Mesendoderm (in vitro differentiated cells): ENCODE measurements at regions not wholly inside any gene's neighbourhood (a gene's known extent, or its start where the extent isn't known, plus 50 kb on each side); places are given as distances from the start of the nearest gene placed in this dataset.

Source experiments
- DNase-seq: peaks from one replicate; pipeline ENCODE4 v3.0.0; 2013
- H2AK5ac ChIP-seq: 2 replicates; pipeline ENCODE4 v1.6.1; 2013; ENCODE audit warnings: low read length, inconsistent platforms
- H2BK120ac ChIP-seq: 2 replicates; pipeline ENCODE4 v1.6.1; 2013; ENCODE audit warnings: low read depth, mild to moderate bottlenecking, low read length, moderate library complexity, mixed read lengths
- H2BK15ac ChIP-seq: replicated peaks from 2 replicates; pipeline ENCODE4 v1.6.1; 2013; ENCODE audit warnings: low read depth, mild to moderate bottlenecking, moderate library complexity
- H2BK5ac ChIP-seq: 2 replicates; pipeline ENCODE4 v1.6.1; 2013; ENCODE audit warnings: low read length, inconsistent platforms
- H3K18ac ChIP-seq: 2 replicates; pipeline ENCODE4 v1.6.1; 2013; ENCODE audit warnings: mild to moderate bottlenecking, low read length, mixed read lengths
- H3K23ac ChIP-seq: one replicate; pipeline ENCODE4 v1.6.1; 2013; ENCODE audit warnings: low read length
- H3K27ac ChIP-seq: 2 replicates; pipeline ENCODE4 v1.5.1; 2013; ENCODE audit warnings: low read depth, mild to moderate bottlenecking, inconsistent platforms, low read length, moderate library complexity
- H3K27me3 ChIP-seq: 2 replicates; pipeline ENCODE4 v1.6.1; 2013; ENCODE audit warnings: low read length, control low read depth, mild to moderate bottlenecking, inconsistent platforms; ENCODE audit not compliant: insufficient read depth, poor library complexity
- H3K36me3 ChIP-seq: 2 replicates; pipeline ENCODE4 v1.6.1; 2013; ENCODE audit warnings: low read length, inconsistent platforms; ENCODE audit not compliant: control insufficient read depth, insufficient read depth
- H3K4ac ChIP-seq: one replicate; pipeline ENCODE4 v1.6.1; 2013; ENCODE audit warnings: low read depth, mild to moderate bottlenecking, low read length, moderate library complexity
- H3K4me1 ChIP-seq: 2 replicates; pipeline ENCODE4 v1.6.1; 2013; ENCODE audit warnings: low read depth, low read length, inconsistent platforms; ENCODE audit not compliant: control insufficient read depth
- H3K4me2 ChIP-seq: 2 replicates; pipeline ENCODE4 v1.6.1; 2013; ENCODE audit warnings: low read length
- H3K4me3 ChIP-seq: 2 replicates; pipeline ENCODE4 v1.5.1; 2013; ENCODE audit warnings: mild to moderate bottlenecking, low read length
- H3K56ac ChIP-seq: one replicate; pipeline ENCODE4 v1.6.1; 2013; ENCODE audit warnings: low read length
- H3K79me1 ChIP-seq: 2 replicates; pipeline ENCODE4 v1.6.1; 2013; ENCODE audit warnings: low read length, inconsistent platforms
- H3K79me2 ChIP-seq: 2 replicates; pipeline ENCODE4 v1.6.1; 2013; ENCODE audit warnings: mild to moderate bottlenecking, low read length; ENCODE audit not compliant: control insufficient read depth, insufficient read depth
- H3K9ac ChIP-seq: 2 replicates; pipeline ENCODE4 v1.6.1; 2013; ENCODE audit warnings: low read length, inconsistent platforms
- H4K5ac ChIP-seq: one replicate; pipeline ENCODE4 v1.6.1; 2013; ENCODE audit warnings: low read length
- H4K8ac ChIP-seq: one replicate; pipeline ENCODE4 v1.6.1; 2013; ENCODE audit warnings: low read depth, mild to moderate bottlenecking, control low read depth, low read length, moderate library complexity
- WGBS: extraction: QIAGEN DNeasy Blood & Tissue Kit; methylation state at CpG from one replicate; pipeline ENCODE4 v1.1.7; 2013; ENCODE audit warnings: low lambda C conversion rate, missing lambda C conversion rate; ENCODE audit not compliant: insufficient coverage; ENCODE audit errors: extremely low coverage; 5-methylcytosine and 5-hydroxymethylcytosine counted together

- Histone ChIP-seq H3K79me1 (no peaks in the 10 kb centered on the region), H3K4me3 (no peak overlapping the region), H3K27me3 (no peaks in the 10 kb centered on the region), H3K4me1 (no peaks in the 10 kb centered on the region), H3K9ac (no peak overlapping the region), H3K4me2 (no peak overlapping the region), H3K56ac (no peak overlapping the region), H3K23ac (no peak overlapping the region), H2BK5ac (no peak overlapping the region), H3K18ac (no peak overlapping the region), H2BK120ac (no peak overlapping the region), H2AK5ac (no peak overlapping the region), H3K36me3 (no peaks in the 10 kb centered on the region), H2BK15ac (no peak overlapping the region), H4K8ac (no peak overlapping the region), H3K27ac (no peak overlapping the region), H3K79me2 (no peaks in the 10 kb centered on the region), H4K5ac (no peak overlapping the region), H3K4ac (no peak overlapping the region)
- DNase-seq: no peak
- WGBS: no CpG with 5 or more reads among the region's 3 CpGs
These were observed 1974.2 kb upstream of the ACO1 start for GRCh38 chr9:30410273-30410672.

GRCh38 chr9:30411571-30411970 lies 1972.9 kb upstream of the ACO1 start:
- Histone ChIP-seq H3K79me2 (no peaks in the 10 kb centered on the region), H3K36me3 (no peaks in the 10 kb centered on the region), H3K56ac (no peak overlapping the region), H3K4me1 (no peaks in the 10 kb centered on the region), H2BK120ac (no peak overlapping the region), H3K9ac (no peak overlapping the region), H4K5ac (no peak overlapping the region), H3K4ac (no peak overlapping the region), H2BK5ac (no peak overlapping the region), H3K27ac (no peak overlapping the region), H3K18ac (no peak overlapping the region), H3K4me3 (no peak overlapping the region), H2AK5ac (no peak overlapping the region), H3K23ac (no peak overlapping the region), H3K4me2 (no peak overlapping the region), H4K8ac (no peak overlapping the region), H3K79me1 (no peaks in the 10 kb centered on the region), H3K27me3 (no peaks in the 10 kb centered on the region), H2BK15ac (no peak overlapping the region)
- WGBS: no CpG with 5 or more reads among the region's 5 CpGs
- no peak for DNase-seq

- no peak overlapping the region for H3K18ac ChIP-seq
- no CpG with 5 or more reads among the region's 2 CpGs for WGBS
- no peak overlapping the region for H3K56ac ChIP-seq
- no peak overlapping the region for H4K5ac ChIP-seq
- no peak overlapping the region for H3K23ac ChIP-seq
- H2BK15ac ChIP-seq: no peak overlapping the region
- H3K9ac ChIP-seq: no peak overlapping the region
- H3K27ac ChIP-seq: no peak overlapping the region
- no peak overlapping the region for H2AK5ac ChIP-seq
- no peaks in the 10 kb centered on the region for H3K79me1 ChIP-seq
- no peak overlapping the region for H2BK5ac ChIP-seq
- DNase-seq: peak; percentile 0
- H3K4me3 ChIP-seq: no peak overlapping the region
- no peaks in the 10 kb centered on the region for H3K4me1 ChIP-seq
- no peak overlapping the region for H3K4me2 ChIP-seq
- H3K27me3 ChIP-seq: no peaks in the 10 kb centered on the region
- no peak overlapping the region for H4K8ac ChIP-seq
- H2BK120ac ChIP-seq: no peak overlapping the region
- no peak overlapping the region for H3K4ac ChIP-seq
- no peaks in the 10 kb centered on the region for H3K79me2 ChIP-seq
- H3K36me3 ChIP-seq: no peaks in the 10 kb centered on the region
These were observed 1925.3 kb upstream of the ACO1 start for GRCh38 chr9:30459156-30459555.

GRCh38 chr9:30476826-30477225 lies 1907.6 kb upstream of the ACO1 start:
- Histone ChIP-seq H3K27ac (no peak overlapping the region), H2AK5ac (no peak overlapping the region), H3K9ac (no peak overlapping the region), H3K18ac (no peak overlapping the region), H4K5ac (no peak overlapping the region), H3K23ac (no peak overlapping the region), H2BK5ac (no peak overlapping the region), H3K79me2 (no peaks in the 10 kb centered on the region), H3K4me2 (no peak overlapping the region), H3K4me1 (no peaks in the 10 kb centered on the region), H3K36me3 (no peaks in the 10 kb centered on the region), H4K8ac (peak overlapping the region; percentile 65), H2BK120ac (no peak overlapping the region), H3K4me3 (no peak overlapping the region), H3K79me1 (no peaks in the 10 kb centered on the region), H2BK15ac (no peak overlapping the region), H3K27me3 (no peaks in the 10 kb centered on the region), H3K56ac (no peak overlapping the region), H3K4ac (no peak overlapping the region)
- WGBS: no CpG with 5 or more reads among the region's 4 CpGs
- DNase-seq: no peak

GRCh38 chr9:30478684-30479083 lies 1905.8 kb upstream of the ACO1 start:
- no peak overlapping the region for H4K5ac ChIP-seq
- no peaks in the 10 kb centered on the region for H3K79me2 ChIP-seq
- H3K4me2 ChIP-seq: no peak overlapping the region
- H3K9ac ChIP-seq: no peak overlapping the region
- no peak overlapping the region for H2BK15ac ChIP-seq
- no peak overlapping the region for H3K27ac ChIP-seq
- H4K8ac ChIP-seq: no peak overlapping the region
- no CpG with 5 or more reads among the region's 1 CpG for WGBS
- H3K4me3 ChIP-seq: no peak overlapping the region
- no peak for DNase-seq
- H3K79me1 ChIP-seq: no peaks in the 10 kb centered on the region
- H3K18ac ChIP-seq: no peak overlapping the region
- H3K4ac ChIP-seq: no peak overlapping the region
- no peak overlapping the region for H2BK120ac ChIP-seq
- H3K27me3 ChIP-seq: no peaks in the 10 kb centered on the region
- H2BK5ac ChIP-seq: no peak overlapping the region
- H3K56ac ChIP-seq: no peak overlapping the region
- no peak overlapping the region for H3K23ac ChIP-seq
- no peak overlapping the region for H2AK5ac ChIP-seq
- H3K36me3 ChIP-seq: no peaks in the 10 kb centered on the region
- H3K4me1 ChIP-seq: no peaks in the 10 kb centered on the region

- Histone ChIP-seq H3K4me1 (no peaks in the 10 kb centered on the region), H3K27me3 (no peaks in the 10 kb centered on the region), H3K27ac (no peak overlapping the region), H3K36me3 (no peaks in the 10 kb centered on the region), H3K4me3 (no peak overlapping the region), H3K56ac (no peak overlapping the region), H2BK5ac (no peak overlapping the region), H3K9ac (no peak overlapping the region), H3K4ac (no peak overlapping the region), H3K4me2 (no peak overlapping the region), H4K5ac (no peak overlapping the region), H3K79me1 (no peaks in the 10 kb centered on the region), H4K8ac (no peak overlapping the region), H2BK15ac (no peak overlapping the region), H2BK120ac (no peak overlapping the region), H3K18ac (no peak overlapping the region), H2AK5ac (no peak overlapping the region), H3K23ac (no peak overlapping the region), H3K79me2 (no peaks in the 10 kb centered on the region)
- WGBS: no CpG with 5 or more reads among the region's 4 CpGs
- no peak for DNase-seq
These were observed 1901.9 kb upstream of the ACO1 start for GRCh38 chr9:30482499-30482898.
